B cell (primary cell): ENCODE measurements at regions not wholly inside any gene's neighbourhood (a gene's known extent, or its start where the extent isn't known, plus 50 kb on each side); places are given as distances from the start of the nearest gene placed in this dataset.

ENCODE experiments used
- CTCF ChIP-seq: fragments of 200-600 bp; IDR thresholded peaks from one replicate; pipeline ENCODE4 v1.8.0; 2022; ENCODE audit warnings: antibody characterized with exemption, mild to moderate bottlenecking
- EZH2 ChIP-seq: IDR thresholded peaks from 2 replicates; pipeline ENCODE4 v1.6.1; 2012; ENCODE audit warnings: borderline replicate concordance, low read depth, mild to moderate bottlenecking, moderate library complexity, low read length; ENCODE audit not compliant: insufficient read depth, poor library complexity, severe bottlenecking

- no peak for TF ChIP-seq CTCF
- TF ChIP-seq EZH2, result no peak
Measured at GRCh38 chr16:64539811-64540371, 582.0 kb downstream of the CDH11 start.
